ENCODE measurements at regions not wholly inside any gene's neighbourhood (a gene's known extent, or its start where the extent isn't known, plus 50 kb on each side); places are given as distances from the start of the nearest gene placed in this dataset.

DNA sequence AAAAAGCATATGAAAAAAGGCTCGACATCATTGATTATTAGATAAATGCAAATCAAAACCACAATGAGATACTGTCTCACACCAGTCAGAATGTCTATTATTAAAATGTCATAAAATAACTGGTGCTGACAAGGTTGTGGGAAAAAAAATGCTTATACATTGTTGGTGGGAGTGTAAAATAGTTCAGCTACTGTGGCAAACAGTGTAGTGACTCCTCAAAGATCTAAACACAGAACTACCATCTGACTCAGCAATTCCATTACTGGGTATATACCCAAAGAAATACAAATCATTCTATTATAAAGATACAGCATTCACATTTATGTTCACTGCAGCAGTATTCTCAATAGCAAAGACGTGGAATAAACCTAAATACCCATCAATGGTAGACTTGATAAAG lies 412.1 kb downstream of the CENPC start:
- H3K36me3 ChIP-seq, result no peaks in the 10 kb centered on the region
- no peak overlapping the region for H3K4me3 ChIP-seq
- no peak overlapping the region for H3K9ac ChIP-seq (ENCODE audit: low read depth in 2 of 2, low read length in 2 of 2)
- no peak overlapping the region for H3K27ac ChIP-seq
- DNase-seq, result no peak
- H3K27me3 ChIP-seq, result no peaks in the 10 kb centered on the region
- TF ChIP-seq, protein P1, sequence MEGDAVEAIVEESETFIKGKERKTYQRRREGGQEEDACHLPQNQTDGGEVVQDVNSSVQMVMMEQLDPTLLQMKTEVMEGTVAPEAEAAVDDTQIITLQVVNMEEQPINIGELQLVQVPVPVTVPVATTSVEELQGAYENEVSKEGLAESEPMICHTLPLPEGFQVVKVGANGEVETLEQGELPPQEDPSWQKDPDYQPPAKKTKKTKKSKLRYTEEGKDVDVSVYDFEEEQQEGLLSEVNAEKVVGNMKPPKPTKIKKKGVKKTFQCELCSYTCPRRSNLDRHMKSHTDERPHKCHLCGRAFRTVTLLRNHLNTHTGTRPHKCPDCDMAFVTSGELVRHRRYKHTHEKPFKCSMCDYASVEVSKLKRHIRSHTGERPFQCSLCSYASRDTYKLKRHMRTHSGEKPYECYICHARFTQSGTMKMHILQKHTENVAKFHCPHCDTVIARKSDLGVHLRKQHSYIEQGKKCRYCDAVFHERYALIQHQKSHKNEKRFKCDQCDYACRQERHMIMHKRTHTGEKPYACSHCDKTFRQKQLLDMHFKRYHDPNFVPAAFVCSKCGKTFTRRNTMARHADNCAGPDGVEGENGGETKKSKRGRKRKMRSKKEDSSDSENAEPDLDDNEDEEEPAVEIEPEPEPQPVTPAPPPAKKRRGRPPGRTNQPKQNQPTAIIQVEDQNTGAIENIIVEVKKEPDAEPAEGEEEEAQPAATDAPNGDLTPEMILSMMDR (IDR thresholded peaks at IDR 0.05), result no peak
- no peaks in the 10 kb centered on the region for H3K4me1 ChIP-seq
- H3K9me3 ChIP-seq, result no peaks in the 10 kb centered on the region
- intact Hi-C loops (cut with DNase I), result no loop called here

GRCh38 chr4:67131224-67131623 lies 414.1 kb downstream of the CENPC start:
- Histone ChIP-seq H3K9ac (ENCODE audit: low read depth in 2 of 2, low read length in 2 of 2) (no peak overlapping the region), H3K9me3 (no peaks in the 10 kb centered on the region), H3K4me3 (no peak overlapping the region), H3K27me3 (no peaks in the 10 kb centered on the region), H3K27ac (no peak overlapping the region), H3K36me3 (no peaks in the 10 kb centered on the region), H3K4me1 (no peaks in the 10 kb centered on the region)
- TF ChIP-seq, protein P1 (IDR thresholded peaks at IDR 0.05), result no peak
- intact Hi-C loops (cut with DNase I), result no loop called here
- no peak for DNase-seq

DNA sequence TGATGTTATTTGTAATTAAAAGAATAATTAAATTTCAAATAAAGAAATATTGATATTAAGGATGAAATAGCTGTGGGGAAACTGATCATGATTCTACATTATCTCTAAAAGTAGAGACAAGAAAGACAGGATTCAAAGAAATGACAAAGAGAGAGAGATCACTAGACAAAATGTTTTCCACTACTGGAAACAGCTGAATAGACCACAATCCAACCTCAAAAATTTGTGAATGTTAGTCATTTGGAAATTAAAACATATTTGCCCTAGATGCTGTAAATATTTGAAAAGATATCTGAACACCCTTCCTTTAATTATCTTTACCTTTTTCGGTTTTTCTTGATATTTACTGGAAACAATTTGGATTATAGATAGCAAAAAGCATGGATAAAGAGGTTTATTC lies 414.9 kb downstream of the CENPC start:
- H3K27me3 ChIP-seq, result no peaks in the 10 kb centered on the region
- no peak overlapping the region for H3K4me3 ChIP-seq
- no peak for DNase-seq
- TF ChIP-seq, protein P1 (IDR thresholded peaks at IDR 0.05), result no peak
- no peaks in the 10 kb centered on the region for H3K36me3 ChIP-seq
- H3K4me1 ChIP-seq, result no peaks in the 10 kb centered on the region
- H3K9ac ChIP-seq (ENCODE audit: low read depth in 2 of 2, low read length in 2 of 2), result no peak overlapping the region
- no peak overlapping the region for H3K27ac ChIP-seq
- intact Hi-C loops (cut with DNase I), result no loop called here
- H3K9me3 ChIP-seq, result no peaks in the 10 kb centered on the region

GRCh38 chr4:67126570-67126969 lies 418.7 kb downstream of the CENPC start:
- intact Hi-C loops (cut with DNase I), result no loop called here
- no peak for DNase-seq
- no peaks in the 10 kb centered on the region for H3K27me3 ChIP-seq
- no peaks in the 10 kb centered on the region for H3K9me3 ChIP-seq
- H3K4me3 ChIP-seq, result no peak overlapping the region
- H3K9ac ChIP-seq (ENCODE audit: low read depth in 2 of 2, low read length in 2 of 2), result no peak overlapping the region
- H3K27ac ChIP-seq, result no peak overlapping the region
- H3K36me3 ChIP-seq, result no peaks in the 10 kb centered on the region
- TF ChIP-seq, protein P1 (IDR thresholded peaks at IDR 0.05), result no peak
- no peaks in the 10 kb centered on the region for H3K4me1 ChIP-seq

DNA sequence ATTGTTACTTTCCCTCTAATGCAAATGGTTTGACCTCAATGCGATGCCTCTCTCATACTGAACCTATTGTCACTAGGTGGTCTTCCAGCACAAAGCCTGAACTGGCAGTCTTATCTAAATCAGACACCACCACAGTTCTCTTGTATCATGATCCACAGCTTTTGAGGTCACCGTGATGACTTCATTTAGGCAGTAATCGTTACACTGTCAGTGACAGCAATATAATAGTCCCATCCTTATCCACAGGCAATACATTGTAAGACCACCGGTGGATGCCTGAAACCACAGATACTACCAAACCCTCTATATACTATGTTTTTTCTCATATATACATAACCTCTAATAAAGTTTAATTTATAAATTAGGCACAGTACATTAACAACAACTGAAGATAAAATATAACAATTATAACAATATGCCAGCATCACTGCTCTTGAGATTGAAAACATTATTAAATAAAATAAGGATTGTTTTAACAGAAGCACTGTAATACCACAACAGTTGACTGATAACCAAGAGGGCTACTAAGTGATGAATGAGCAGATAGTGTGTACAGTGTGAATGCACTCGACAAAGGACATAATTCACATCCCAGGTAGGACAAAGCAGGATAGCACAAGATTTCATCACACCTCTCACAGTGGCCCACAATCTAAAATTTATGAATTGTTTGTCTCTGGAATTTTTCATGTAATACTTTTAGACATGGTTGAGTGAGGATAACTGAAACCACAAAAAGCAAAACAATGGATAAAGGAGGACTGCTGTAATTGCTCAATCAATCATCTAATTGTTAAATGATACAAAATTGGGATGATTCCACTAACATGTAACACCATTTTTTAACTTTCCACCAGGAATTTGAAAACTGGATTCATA lies 419.4 kb downstream of the CENPC start:
- DNase-seq, result no peak
- Histone ChIP-seq H3K36me3 (no peaks in the 10 kb centered on the region), H3K4me3 (no peak overlapping the region), H3K4me1 (no peaks in the 10 kb centered on the region), H3K27ac (no peak overlapping the region), H3K9ac (ENCODE audit: low read depth in 2 of 2, low read length in 2 of 2) (no peak overlapping the region), H3K9me3 (no peaks in the 10 kb centered on the region), H3K27me3 (no peaks in the 10 kb centered on the region)
- TF ChIP-seq, protein P1 (IDR thresholded peaks at IDR 0.05), result no peak
- intact Hi-C loops (cut with DNase I), result no loop called here

Data from colonic mucosa (tissue), 4 donors.